ENCODE measurements at regions not wholly inside any gene's neighbourhood (a gene's known extent, or its start where the extent isn't known, plus 50 kb on each side); places are given as distances from the start of the nearest gene placed in this dataset.
"Not testable (repeated sequence)": the region's sequence is repeated elsewhere in the genome, so short reads cannot be mapped to it uniquely, and the experiment has no call there.

DNA sequence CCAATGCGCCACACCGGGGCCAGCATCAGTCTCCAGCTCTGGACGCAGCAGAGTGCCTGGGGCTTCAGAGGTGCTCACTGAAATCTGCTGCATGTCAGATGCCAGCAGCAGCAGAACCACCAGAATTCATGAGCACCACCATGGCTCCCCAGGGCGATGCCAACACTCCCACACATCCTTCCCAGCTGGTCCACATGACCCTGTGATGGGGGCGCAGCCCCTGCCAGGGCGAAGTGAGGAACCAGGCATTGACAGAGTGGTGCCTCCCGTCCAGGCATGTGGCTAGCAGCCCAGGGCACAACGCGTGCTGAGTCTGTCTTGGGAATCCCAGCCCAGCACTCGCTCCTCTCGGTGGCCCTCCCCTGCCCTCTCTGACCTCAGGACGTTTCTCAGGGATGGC is 80.4 kb downstream of the DHCR7 start:
- H3K9ac ChIP-seq (ENCODE audit: low read length) = no peak overlapping the region
- POLR2A ChIA-PET = no interaction called here
- no peak for ATAC-seq (ENCODE audit: low read depth)
- H3K36me3 ChIP-seq (replicated peaks in 1 of 2; ENCODE audit: control extremely low read depth in 1 of 2, control insufficient read depth in 1 of 2, extremely low read depth in 1 of 2, insufficient read depth in 2 of 2, low read length in 1 of 2) = no peaks in the 10 kb centered on the region
- intact Hi-C loops (cut with micrococcal nuclease) = no loop called here
- no peaks in the 10 kb centered on the region for H3K79me2 ChIP-seq (ENCODE audit: control insufficient read depth, insufficient read depth, low read length)
- H2AFZ ChIP-seq (ENCODE audit: insufficient read depth, low read depth, low read length, poor library complexity, severe bottlenecking) = no peak overlapping the region
- peaks cover 0 to 16% (median 7%) of the 10 kb centered on the region in 4 experiments for H3K27me3 ChIP-seq (replicated peaks in 1 of 4; ENCODE audit: control extremely low read depth in 1 of 4, control insufficient read depth in 3 of 4, insufficient read depth in 4 of 4, low read length in 3 of 4)
- Mint-ChIP-seq H3K4me1 (peaks cover 22% of the 10 kb centered on the region), H3K27me3 (peaks cover 16% of the 10 kb centered on the region), H3K27ac (no peak overlapping the region), H3K9me3 (ENCODE audit: insufficient read depth) (no peaks in the 10 kb centered on the region), H3K4me3 (no peak overlapping the region)
- CTCF ChIA-PET = no interaction called here
- no peaks in the 10 kb centered on the region for H4K20me1 ChIP-seq (ENCODE audit: control insufficient read depth, insufficient read depth, low read length, poor library complexity, severe bottlenecking)
- 86% methylated on average over 12 of the region's 12 CpGs for WGBS (ENCODE audit: insufficient coverage)
- no peak overlapping the region for H3K27ac ChIP-seq (ENCODE audit: low read length in 2 of 2)
- no peak for DNase-seq
- TF ChIP-seq EZH2 (IDR thresholded peaks at IDR 0.05; ENCODE audit: borderline replicate concordance, insufficient read depth, low read depth, low read length, poor library complexity, severe bottlenecking) (no peak), CTCF (IDR thresholded peaks at IDR 0.05) (no peak)
- peaks cover 30 to 34% of the 10 kb centered on the region in 2 donors for H3K4me1 ChIP-seq (ENCODE audit: control insufficient read depth in 2 of 2, insufficient read depth in 2 of 2, low read length in 2 of 2)
- H3K9me3 ChIP-seq (ENCODE audit: control extremely low read depth in 1 of 3, control insufficient read depth in 2 of 3, insufficient read depth in 1 of 3, low read length in 2 of 3) = peaks cover 0 to 17% (median 0%) of the 10 kb centered on the region in 3 donors
- no peak overlapping the region for H3K4me3 ChIP-seq (ENCODE audit: control extremely low read depth in 1 of 5, extremely low read depth in 1 of 5, insufficient read depth in 1 of 5, low read depth in 2 of 5, low read length in 4 of 5)
- no peak overlapping the region for H3K4me2 ChIP-seq (replicated peaks; ENCODE audit: low read depth, low read length, poor library complexity, severe bottlenecking)

DNA sequence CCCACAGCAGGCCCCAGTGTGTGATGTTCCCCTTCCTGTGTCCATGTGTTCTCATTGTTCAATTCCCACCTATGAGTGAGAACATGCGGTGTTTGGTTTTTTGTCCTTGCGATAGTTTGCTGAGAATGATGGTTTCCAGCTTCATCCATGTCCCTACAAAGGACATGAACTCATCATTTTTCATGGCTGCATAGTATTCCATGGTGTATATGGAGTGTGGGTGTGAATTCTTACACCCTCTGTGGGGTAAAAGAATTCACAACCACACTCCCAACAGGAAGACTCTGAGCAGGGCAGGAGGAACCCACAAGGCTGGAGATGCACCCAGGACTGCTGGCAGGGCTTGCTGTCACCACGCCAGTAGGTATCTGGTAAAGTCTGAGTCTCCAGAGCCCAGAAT is 80.9 kb downstream of the DHCR7 start:
- CTCF ChIA-PET; H3K4me3 Mint-ChIP-seq; H2AFZ ChIP-seq (ENCODE audit: insufficient read depth, low read depth, low read length, poor library complexity, severe bottlenecking); POLR2A ChIA-PET; H3K36me3 ChIP-seq (replicated peaks in 1 of 2; ENCODE audit: control extremely low read depth in 1 of 2, control insufficient read depth in 1 of 2, extremely low read depth in 1 of 2, insufficient read depth in 2 of 2, low read length in 1 of 2); intact Hi-C loops (cut with micrococcal nuclease); H3K9ac ChIP-seq (ENCODE audit: low read length); ATAC-seq (ENCODE audit: low read depth); H4K20me1 ChIP-seq (ENCODE audit: control insufficient read depth, insufficient read depth, low read length, poor library complexity, severe bottlenecking); DNase-seq; H3K4me2 ChIP-seq (replicated peaks; ENCODE audit: low read depth, low read length, poor library complexity, severe bottlenecking); H3K9me3 Mint-ChIP-seq (ENCODE audit: insufficient read depth); H3K27ac Mint-ChIP-seq; H3K27ac ChIP-seq (ENCODE audit: low read length in 2 of 2); H3K79me2 ChIP-seq (ENCODE audit: control insufficient read depth, insufficient read depth, low read length); H3K4me3 ChIP-seq (ENCODE audit: control extremely low read depth in 1 of 5, extremely low read depth in 1 of 5, insufficient read depth in 1 of 5, low read depth in 2 of 5, low read length in 4 of 5): not testable (repeated sequence)
- H3K27me3 Mint-ChIP-seq = peaks cover 16% of the 10 kb centered on the region
- Histone ChIP-seq H3K27me3 (replicated peaks in 1 of 4; ENCODE audit: control extremely low read depth in 1 of 4, control insufficient read depth in 3 of 4, insufficient read depth in 4 of 4, low read length in 3 of 4) (peaks cover 0 to 16% (median 7%) of the 10 kb centered on the region in 4 experiments), H3K9me3 (ENCODE audit: control extremely low read depth in 1 of 3, control insufficient read depth in 2 of 3, insufficient read depth in 1 of 3, low read length in 2 of 3) (peaks cover 0 to 20% (median 0%) of the 10 kb centered on the region in 3 donors), H3K4me1 (ENCODE audit: control insufficient read depth in 2 of 2, insufficient read depth in 2 of 2, low read length in 2 of 2) (peaks cover 26 to 29% of the 10 kb centered on the region in 2 donors)
- H3K4me1 Mint-ChIP-seq = peaks cover 18% of the 10 kb centered on the region
- WGBS (ENCODE audit: insufficient coverage) = 100% methylated on average over 1 of the region's 3 CpGs

Measured in B cell (primary cell).